Lower leg skin (tissue), 4 donors: ENCODE measurements at regions not wholly inside any gene's neighbourhood (a gene's known extent, or its start where the extent isn't known, plus 50 kb on each side); places are given as distances from the start of the nearest gene placed in this dataset.
"Not testable (repeated sequence)": the region's sequence is repeated elsewhere in the genome, so short reads cannot be mapped to it uniquely, and the experiment has no call there.

ENCODE experiments used
- DNase-seq, 2 donors: peaks; one replicate each; pipeline ENCODE4 v3.0.0-alpha.2; 2019; ENCODE audit warnings: low spot score in 2 of 2
- H3K4me3 ChIP-seq: fragments of 200-600 bp; sonication (generic); 2 replicates; pipeline ENCODE4 v1.5.1; 2017; ENCODE audit warnings: mild to moderate bottlenecking, low read depth; ENCODE audit not compliant: poor library complexity, severe bottlenecking
- CTCF ChIP-seq, 3 donors: fragments of 450-650 bp; IDR thresholded peaks; one replicate each; pipeline ENCODE4 v1.5.1; 2016; ENCODE audit warnings: antibody characterized with exemption in 3 of 3, mild to moderate bottlenecking in 3 of 3, moderate library complexity in 2 of 3
- POLR2A ChIP-seq, 2 donors: fragments of 450-650 bp; IDR thresholded peaks; one replicate each; pipeline ENCODE4 v1.6.1; 2016 to 2017; ENCODE audit warnings: antibody characterized with exemption in 2 of 2, mild to moderate bottlenecking in 1 of 2, moderate library complexity in 1 of 2
- WGBS, 2 donors: methylation state at CpG; one replicate each; pipeline ENCODE4 v1.1.5; 2018; 5-methylcytosine and 5-hydroxymethylcytosine counted together
- intact Hi-C: fragments of 100-400 bp; cut with DNase I; formaldehyde crosslinking; loops from one replicate; pipeline ENCODE4 v1.15.0; 2023; ENCODE audit warnings: low total_unique reads

DNA sequence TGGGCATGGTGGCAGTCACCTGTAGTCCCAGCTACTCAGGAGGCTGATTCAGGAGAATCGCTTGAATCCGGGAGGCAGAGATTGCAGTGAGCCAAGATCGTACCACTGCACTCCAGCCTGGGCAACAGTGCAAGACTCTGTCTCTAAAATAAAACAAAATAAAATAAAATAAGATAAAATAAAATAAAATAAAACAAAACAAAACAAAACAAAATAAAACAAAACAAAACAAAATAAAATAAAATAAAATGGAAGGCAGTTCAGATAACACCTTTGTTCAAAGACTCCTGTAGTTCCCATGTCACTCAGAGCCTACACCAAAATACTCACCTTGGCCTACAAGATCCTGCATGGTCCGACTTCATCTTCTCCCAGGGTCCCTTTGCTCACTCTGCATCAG, 61.3 kb downstream of the SYF2 start:
- DNase-seq, H3K4me3 ChIP-seq, intact Hi-C loops: not testable (repeated sequence)
- WGBS, 2 donors = 96 to 97% methylated on average over 4 of the region's 4 CpGs

GRCh38 chr1:25170439-25170838, 61.9 kb downstream of the SYF2 start:
- 93 to 95% methylated on average over 6 of the region's 6 CpGs for WGBS, 2 donors
- peak in 1 of 2 donors; percentile 39 for DNase-seq
- TF ChIP-seq POLR2A (IDR thresholded peaks at IDR 0.05) (no peak), CTCF (IDR thresholded peaks at IDR 0.05) (no peak)
- H3K4me3 ChIP-seq = no peak overlapping the region
- intact Hi-C loops = no loop called here

GRCh38 chr1:25169610-25170009, 62.7 kb downstream of the SYF2 start:
- peak in 1 of 2 donors; percentile 37 for DNase-seq
- intact Hi-C loops = no loop called here
- 83 to 86% methylated on average over 8 of the region's 8 CpGs for WGBS, 2 donors
- no peak overlapping the region for H3K4me3 ChIP-seq
- TF ChIP-seq POLR2A (IDR thresholded peaks at IDR 0.05) (no peak), CTCF (IDR thresholded peaks at IDR 0.05) (no peak)

DNA sequence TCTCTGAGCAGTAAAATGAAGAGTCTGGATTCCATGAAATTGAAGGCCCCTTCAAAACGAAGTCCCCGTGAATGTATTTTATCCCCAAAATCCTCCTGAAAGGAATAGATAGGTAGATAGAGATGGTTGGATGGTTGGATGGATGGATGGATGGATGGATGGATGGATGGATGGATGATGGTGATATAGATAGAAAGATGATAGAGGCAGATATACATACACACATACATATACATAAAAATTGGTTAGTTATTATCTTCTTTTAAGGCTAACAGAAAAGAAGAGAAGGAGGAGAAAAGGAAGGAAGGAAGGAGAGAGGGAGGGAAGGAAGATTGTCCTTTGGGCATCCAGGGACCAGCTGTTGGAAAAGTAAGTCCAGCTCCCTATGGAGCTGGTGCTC, 63.1 kb downstream of the SYF2 start:
- WGBS, 2 donors = 93 to 98% methylated on average over 2 of the region's 2 CpGs
- TF ChIP-seq CTCF (IDR thresholded peaks at IDR 0.05) = no peak
- no peak for TF ChIP-seq POLR2A (IDR thresholded peaks at IDR 0.05)
- H3K4me3 ChIP-seq = no peak overlapping the region
- no peak for DNase-seq
- intact Hi-C loops = no loop called here

GRCh38 chr1:25168193-25169071, 63.9 kb downstream of the SYF2 start:
- DNase-seq = peak in 1 of 2 donors; percentile 34
- 82 to 86% methylated on average over 11 of the region's 11 CpGs for WGBS, 2 donors
- no peak for TF ChIP-seq POLR2A (IDR thresholded peaks at IDR 0.05)
- no peak for TF ChIP-seq CTCF (IDR thresholded peaks at IDR 0.05)
- intact Hi-C loops = no loop called here
- H3K4me3 ChIP-seq = no peak overlapping the region

- peak in 1 of 2 donors; percentile 86 for DNase-seq
- TF ChIP-seq POLR2A (IDR thresholded peaks at IDR 0.05) = no peak
- TF ChIP-seq CTCF (IDR thresholded peaks at IDR 0.05) = no peak
- WGBS, 2 donors = 48 to 53% methylated on average over 17 of the region's 17 CpGs
- intact Hi-C loops = no loop called here
- H3K4me3 ChIP-seq = no peak overlapping the region
These were observed 64.8 kb downstream of the SYF2 start for GRCh38 chr1:25167269-25168192.
